Choroid plexus epithelial cell (primary cell): ENCODE measurements at regions not wholly inside any gene's neighbourhood (a gene's known extent, or its start where the extent isn't known, plus 50 kb on each side); places are given as distances from the start of the nearest gene placed in this dataset.

Experiments used
- DNase-seq: peaks from one replicate; pipeline ENCODE4 v3.0.0-alpha.2; 2010; ENCODE audit warnings: low read depth
- H3K4me3 ChIP-seq: 2 replicates; pipeline ENCODE4 v1.5.1; 2011; ENCODE audit warnings: low read depth, mild to moderate bottlenecking, control low read depth, low read length, moderate library complexity
- TF ChIP-seq, protein P1 (sequence below): conservative IDR thresholded peaks from 2 replicates; pipeline ENCODE4 v1.5.1; 2011; ENCODE audit warnings: low read depth, mild to moderate bottlenecking, control low read depth, inconsistent platforms, low read length, moderate library complexity

- no peak overlapping the region for H3K4me3 ChIP-seq
- TF ChIP-seq, protein P1, sequence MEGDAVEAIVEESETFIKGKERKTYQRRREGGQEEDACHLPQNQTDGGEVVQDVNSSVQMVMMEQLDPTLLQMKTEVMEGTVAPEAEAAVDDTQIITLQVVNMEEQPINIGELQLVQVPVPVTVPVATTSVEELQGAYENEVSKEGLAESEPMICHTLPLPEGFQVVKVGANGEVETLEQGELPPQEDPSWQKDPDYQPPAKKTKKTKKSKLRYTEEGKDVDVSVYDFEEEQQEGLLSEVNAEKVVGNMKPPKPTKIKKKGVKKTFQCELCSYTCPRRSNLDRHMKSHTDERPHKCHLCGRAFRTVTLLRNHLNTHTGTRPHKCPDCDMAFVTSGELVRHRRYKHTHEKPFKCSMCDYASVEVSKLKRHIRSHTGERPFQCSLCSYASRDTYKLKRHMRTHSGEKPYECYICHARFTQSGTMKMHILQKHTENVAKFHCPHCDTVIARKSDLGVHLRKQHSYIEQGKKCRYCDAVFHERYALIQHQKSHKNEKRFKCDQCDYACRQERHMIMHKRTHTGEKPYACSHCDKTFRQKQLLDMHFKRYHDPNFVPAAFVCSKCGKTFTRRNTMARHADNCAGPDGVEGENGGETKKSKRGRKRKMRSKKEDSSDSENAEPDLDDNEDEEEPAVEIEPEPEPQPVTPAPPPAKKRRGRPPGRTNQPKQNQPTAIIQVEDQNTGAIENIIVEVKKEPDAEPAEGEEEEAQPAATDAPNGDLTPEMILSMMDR = no peak
- peak; percentile 55 for DNase-seq
Measured at GRCh38 chr3:159861369-159861987, 127.2 kb upstream of the IL12A start.

- DNase-seq = peak; percentile 72
- H3K4me3 ChIP-seq = no peak overlapping the region
Measured at GRCh38 chr3:159865041-159865579, 123.5 kb upstream of the IL12A start.

GRCh38 chr3:159866201-159866746 is 122.4 kb upstream of the IL12A start:
- no peak overlapping the region for H3K4me3 ChIP-seq
- TF ChIP-seq, protein P1 = no peak
- no peak for DNase-seq

More at GRCh38 chr3:159865041-159865579, 123.5 kb upstream of the IL12A start:
- TF ChIP-seq, protein P1 = peak; percentile 11

GRCh38 chr3:159867372-159867771 is 121.3 kb upstream of the IL12A start:
- H3K4me3 ChIP-seq = no peak overlapping the region
- no peak for DNase-seq
- TF ChIP-seq, protein P1 = no peak

DNA sequence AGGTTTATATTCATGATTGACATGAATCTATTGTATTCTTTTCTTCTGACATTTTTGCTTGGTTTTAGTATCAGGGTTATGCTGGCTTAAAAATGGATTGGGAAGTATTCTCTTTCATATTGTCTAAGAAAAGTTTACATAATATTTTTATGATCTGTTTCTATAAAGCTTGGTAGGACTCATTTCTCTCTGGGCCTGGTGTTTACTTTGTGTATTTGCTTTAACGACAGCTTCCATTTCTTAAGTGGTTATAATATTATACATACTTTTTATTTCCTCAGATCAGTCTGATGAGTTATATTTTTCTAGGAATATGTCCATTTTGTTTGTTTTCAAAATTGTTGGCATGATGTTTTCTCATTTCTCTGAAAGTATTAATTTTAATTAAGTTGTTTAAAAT is 117.9 kb upstream of the IL12A start:
- TF ChIP-seq, protein P1 = no peak
- H3K4me3 ChIP-seq = no peak overlapping the region
- DNase-seq = no peak

DNA sequence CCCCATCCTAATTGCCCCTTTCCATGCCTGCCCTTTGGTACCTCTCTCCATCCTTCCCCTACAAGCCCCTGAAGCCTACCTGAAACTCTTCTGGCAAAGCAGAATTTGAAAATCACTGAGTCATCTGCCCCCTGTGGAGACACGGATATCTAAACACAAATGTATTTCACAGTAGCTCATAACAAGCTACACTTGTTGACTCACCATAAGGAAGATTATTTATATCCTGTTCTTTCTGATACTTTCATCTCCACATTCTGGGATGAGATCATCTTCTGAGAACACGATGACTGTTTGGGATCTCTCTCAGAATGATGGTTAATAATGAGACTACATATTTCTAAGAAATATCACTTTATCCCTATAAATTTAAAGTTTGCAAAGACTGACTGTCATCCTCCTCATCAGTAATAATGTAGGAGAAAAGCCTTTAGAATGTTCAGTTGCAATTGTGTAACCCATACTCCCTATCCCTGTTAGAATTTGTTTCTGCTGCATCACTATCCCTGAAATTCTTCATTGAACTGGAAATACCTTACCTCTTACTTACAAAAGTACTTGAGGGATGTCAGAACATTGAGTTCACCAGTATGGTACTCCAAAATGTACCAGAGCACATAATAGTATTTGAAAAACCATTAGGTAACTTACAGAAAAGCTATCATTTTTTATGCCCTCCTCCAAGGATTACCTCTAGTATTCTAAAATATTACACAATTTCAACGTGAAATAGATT is 116.1 kb upstream of the IL12A start:
- peak; percentile 95 for DNase-seq
- TF ChIP-seq, protein P1 = peak; percentile 3
- H3K4me3 ChIP-seq = no peak overlapping the region

- no peak for DNase-seq
Measured at GRCh38 chr3:159875116-159875515, 113.5 kb upstream of the IL12A start.

More at GRCh38 chr3:159875116-159875515, 113.5 kb upstream of the IL12A start:
- no peak overlapping the region for H3K4me3 ChIP-seq
- TF ChIP-seq, protein P1 = no peak
